ENCODE measurements at regions not wholly inside any gene's neighbourhood (a gene's known extent, or its start where the extent isn't known, plus 50 kb on each side); places are given as distances from the start of the nearest gene placed in this dataset.

DNA sequence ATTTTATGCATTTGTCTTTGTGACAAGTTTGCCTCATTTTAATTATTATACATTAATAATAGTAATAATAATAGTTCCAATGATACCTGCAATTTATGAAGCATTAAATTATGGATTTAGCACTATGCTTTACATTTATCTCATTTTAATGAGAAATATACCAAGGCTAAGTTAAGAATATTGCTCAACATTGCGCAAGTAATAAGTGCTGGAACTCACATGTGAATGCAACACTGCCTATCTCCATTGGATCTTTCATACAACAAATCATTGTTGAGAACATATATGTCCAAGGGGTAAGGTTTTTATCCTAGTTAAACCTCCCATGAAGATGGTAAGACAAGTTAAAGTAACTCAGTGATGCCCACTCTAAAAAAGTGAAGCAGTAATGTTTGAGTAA lies 703.7 kb upstream of the SOX9 start:
- Mint-ChIP-seq H3K27me3 (ENCODE audit: low read depth) (no peaks in the 10 kb centered on the region), H3K9me3 (peaks cover 45% of the 10 kb centered on the region), H3K4me1 (peaks cover 13% of the 10 kb centered on the region), H3K36me3 (peaks cover 34% of the 10 kb centered on the region), H3K4me3 (no peak overlapping the region), H3K27ac (no peak overlapping the region)
- CTCF ChIA-PET = no interaction called here
- ATAC-seq = no peak
- TF ChIP-seq, protein P1, sequence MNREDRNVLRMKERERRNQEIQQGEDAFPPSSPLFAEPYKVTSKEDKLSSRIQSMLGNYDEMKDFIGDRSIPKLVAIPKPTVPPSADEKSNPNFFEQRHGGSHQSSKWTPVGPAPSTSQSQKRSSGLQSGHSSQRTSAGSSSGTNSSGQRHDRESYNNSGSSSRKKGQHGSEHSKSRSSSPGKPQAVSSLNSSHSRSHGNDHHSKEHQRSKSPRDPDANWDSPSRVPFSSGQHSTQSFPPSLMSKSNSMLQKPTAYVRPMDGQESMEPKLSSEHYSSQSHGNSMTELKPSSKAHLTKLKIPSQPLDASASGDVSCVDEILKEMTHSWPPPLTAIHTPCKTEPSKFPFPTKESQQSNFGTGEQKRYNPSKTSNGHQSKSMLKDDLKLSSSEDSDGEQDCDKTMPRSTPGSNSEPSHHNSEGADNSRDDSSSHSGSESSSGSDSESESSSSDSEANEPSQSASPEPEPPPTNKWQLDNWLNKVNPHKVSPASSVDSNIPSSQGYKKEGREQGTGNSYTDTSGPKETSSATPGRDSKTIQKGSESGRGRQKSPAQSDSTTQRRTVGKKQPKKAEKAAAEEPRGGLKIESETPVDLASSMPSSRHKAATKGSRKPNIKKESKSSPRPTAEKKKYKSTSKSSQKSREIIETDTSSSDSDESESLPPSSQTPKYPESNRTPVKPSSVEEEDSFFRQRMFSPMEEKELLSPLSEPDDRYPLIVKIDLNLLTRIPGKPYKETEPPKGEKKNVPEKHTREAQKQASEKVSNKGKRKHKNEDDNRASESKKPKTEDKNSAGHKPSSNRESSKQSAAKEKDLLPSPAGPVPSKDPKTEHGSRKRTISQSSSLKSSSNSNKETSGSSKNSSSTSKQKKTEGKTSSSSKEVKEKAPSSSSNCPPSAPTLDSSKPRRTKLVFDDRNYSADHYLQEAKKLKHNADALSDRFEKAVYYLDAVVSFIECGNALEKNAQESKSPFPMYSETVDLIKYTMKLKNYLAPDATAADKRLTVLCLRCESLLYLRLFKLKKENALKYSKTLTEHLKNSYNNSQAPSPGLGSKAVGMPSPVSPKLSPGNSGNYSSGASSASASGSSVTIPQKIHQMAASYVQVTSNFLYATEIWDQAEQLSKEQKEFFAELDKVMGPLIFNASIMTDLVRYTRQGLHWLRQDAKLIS (CRISPR knock-in tag; IDR thresholded peaks at IDR 0.05; ENCODE audit: borderline replicate concordance) = no peak
- TF ChIP-seq ESRRA (CRISPR knock-in tag; IDR thresholded peaks at IDR 0.05; ENCODE audit: borderline replicate concordance) (no peak), SOX15 (CRISPR knock-in tag; IDR thresholded peaks at IDR 0.05) (no peak), HMGA2 (CRISPR knock-in tag; IDR thresholded peaks at IDR 0.05) (peak; percentile 24; the same call in 1 of the 2 replicates)
- POLR2A ChIA-PET = no interaction called here
- no peak for DNase-seq (ENCODE audit: low spot score)

DNA sequence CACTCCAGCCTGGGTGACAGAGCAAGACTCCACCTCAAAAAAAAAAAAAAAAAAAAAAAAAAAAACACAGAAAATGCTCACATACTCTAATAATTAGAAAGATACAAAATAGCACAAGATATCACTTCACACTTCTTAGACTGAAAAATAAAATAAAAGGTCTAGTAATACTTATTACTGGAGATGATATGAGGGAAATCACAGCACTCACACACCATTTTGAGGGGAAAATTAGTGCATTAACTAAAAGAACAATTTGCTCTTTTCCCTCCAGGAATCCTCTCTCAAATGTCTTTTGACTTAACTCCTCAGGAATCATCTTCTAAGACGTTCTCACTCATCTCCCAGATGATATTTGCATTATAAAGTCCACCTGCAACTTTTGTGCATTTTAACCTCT lies 697.9 kb upstream of the SOX9 start:
- peaks cover 30% of the 10 kb centered on the region for H3K36me3 Mint-ChIP-seq
- ChIA-PET CTCF (no interaction called here), POLR2A (no interaction called here)
- no peak overlapping the region for H3K4me3 Mint-ChIP-seq
- H3K9me3 Mint-ChIP-seq = peaks cover 42% of the 10 kb centered on the region
- peaks cover 19% of the 10 kb centered on the region for H3K4me1 Mint-ChIP-seq
- H3K27me3 Mint-ChIP-seq (ENCODE audit: low read depth) = no peaks in the 10 kb centered on the region
- no peak for DNase-seq (ENCODE audit: low spot score)
- H3K27ac Mint-ChIP-seq = no peak overlapping the region
- no peak for ATAC-seq
- TF ChIP-seq, protein P2, sequence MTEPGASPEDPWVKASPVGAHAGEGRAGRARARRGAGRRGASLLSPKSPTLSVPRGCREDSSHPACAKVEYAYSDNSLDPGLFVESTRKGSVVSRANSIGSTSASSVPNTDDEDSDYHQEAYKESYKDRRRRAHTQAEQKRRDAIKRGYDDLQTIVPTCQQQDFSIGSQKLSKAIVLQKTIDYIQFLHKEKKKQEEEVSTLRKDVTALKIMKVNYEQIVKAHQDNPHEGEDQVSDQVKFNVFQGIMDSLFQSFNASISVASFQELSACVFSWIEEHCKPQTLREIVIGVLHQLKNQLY (CRISPR knock-in tag; IDR thresholded peaks at IDR 0.05) = no peak
- no peak for TF ChIP-seq ZNF138 (CRISPR knock-in tag; conservative IDR thresholded peaks at IDR 0.05)
- TF ChIP-seq ZNF423 (CRISPR knock-in tag; IDR thresholded peaks at IDR 0.05) = no peak
- TF ChIP-seq, protein P3, sequence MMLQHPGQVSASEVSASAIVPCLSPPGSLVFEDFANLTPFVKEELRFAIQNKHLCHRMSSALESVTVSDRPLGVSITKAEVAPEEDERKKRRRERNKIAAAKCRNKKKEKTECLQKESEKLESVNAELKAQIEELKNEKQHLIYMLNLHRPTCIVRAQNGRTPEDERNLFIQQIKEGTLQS (CRISPR knock-in tag; conservative IDR thresholded peaks at IDR 0.05) = no peak
- TF ChIP-seq, protein P4, sequence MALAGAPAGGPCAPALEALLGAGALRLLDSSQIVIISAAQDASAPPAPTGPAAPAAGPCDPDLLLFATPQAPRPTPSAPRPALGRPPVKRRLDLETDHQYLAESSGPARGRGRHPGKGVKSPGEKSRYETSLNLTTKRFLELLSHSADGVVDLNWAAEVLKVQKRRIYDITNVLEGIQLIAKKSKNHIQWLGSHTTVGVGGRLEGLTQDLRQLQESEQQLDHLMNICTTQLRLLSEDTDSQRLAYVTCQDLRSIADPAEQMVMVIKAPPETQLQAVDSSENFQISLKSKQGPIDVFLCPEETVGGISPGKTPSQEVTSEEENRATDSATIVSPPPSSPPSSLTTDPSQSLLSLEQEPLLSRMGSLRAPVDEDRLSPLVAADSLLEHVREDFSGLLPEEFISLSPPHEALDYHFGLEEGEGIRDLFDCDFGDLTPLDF (CRISPR knock-in tag; IDR thresholded peaks at IDR 0.05) = no peak
- no peak for TF ChIP-seq HMGA2 (CRISPR knock-in tag; IDR thresholded peaks at IDR 0.05)
- no peak for TF ChIP-seq RELA (CRISPR knock-in tag; IDR thresholded peaks at IDR 0.05; ENCODE audit: borderline replicate concordance)
- TF ChIP-seq, protein P5, sequence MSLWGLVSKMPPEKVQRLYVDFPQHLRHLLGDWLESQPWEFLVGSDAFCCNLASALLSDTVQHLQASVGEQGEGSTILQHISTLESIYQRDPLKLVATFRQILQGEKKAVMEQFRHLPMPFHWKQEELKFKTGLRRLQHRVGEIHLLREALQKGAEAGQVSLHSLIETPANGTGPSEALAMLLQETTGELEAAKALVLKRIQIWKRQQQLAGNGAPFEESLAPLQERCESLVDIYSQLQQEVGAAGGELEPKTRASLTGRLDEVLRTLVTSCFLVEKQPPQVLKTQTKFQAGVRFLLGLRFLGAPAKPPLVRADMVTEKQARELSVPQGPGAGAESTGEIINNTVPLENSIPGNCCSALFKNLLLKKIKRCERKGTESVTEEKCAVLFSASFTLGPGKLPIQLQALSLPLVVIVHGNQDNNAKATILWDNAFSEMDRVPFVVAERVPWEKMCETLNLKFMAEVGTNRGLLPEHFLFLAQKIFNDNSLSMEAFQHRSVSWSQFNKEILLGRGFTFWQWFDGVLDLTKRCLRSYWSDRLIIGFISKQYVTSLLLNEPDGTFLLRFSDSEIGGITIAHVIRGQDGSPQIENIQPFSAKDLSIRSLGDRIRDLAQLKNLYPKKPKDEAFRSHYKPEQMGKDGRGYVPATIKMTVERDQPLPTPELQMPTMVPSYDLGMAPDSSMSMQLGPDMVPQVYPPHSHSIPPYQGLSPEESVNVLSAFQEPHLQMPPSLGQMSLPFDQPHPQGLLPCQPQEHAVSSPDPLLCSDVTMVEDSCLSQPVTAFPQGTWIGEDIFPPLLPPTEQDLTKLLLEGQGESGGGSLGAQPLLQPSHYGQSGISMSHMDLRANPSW (CRISPR knock-in tag; conservative IDR thresholded peaks at IDR 0.05; ENCODE audit: low read depth) = no peak
- TF ChIP-seq, protein P6, sequence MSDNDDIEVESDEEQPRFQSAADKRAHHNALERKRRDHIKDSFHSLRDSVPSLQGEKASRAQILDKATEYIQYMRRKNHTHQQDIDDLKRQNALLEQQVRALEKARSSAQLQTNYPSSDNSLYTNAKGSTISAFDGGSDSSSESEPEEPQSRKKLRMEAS (CRISPR knock-in tag; IDR thresholded peaks at IDR 0.05) = no peak
- TF ChIP-seq, protein P7, sequence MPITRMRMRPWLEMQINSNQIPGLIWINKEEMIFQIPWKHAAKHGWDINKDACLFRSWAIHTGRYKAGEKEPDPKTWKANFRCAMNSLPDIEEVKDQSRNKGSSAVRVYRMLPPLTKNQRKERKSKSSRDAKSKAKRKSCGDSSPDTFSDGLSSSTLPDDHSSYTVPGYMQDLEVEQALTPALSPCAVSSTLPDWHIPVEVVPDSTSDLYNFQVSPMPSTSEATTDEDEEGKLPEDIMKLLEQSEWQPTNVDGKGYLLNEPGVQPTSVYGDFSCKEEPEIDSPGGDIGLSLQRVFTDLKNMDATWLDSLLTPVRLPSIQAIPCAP (CRISPR knock-in tag; IDR thresholded peaks at IDR 0.05) = no peak
- TF ChIP-seq SOX15 (CRISPR knock-in tag; IDR thresholded peaks at IDR 0.05) = no peak
- TF ChIP-seq PRRX2 (CRISPR knock-in tag; IDR thresholded peaks at IDR 0.05) = no peak
- no peak for TF ChIP-seq ZNF263 (CRISPR knock-in tag; IDR thresholded peaks at IDR 0.05; ENCODE audit: low read depth)
- TF ChIP-seq, protein P8, sequence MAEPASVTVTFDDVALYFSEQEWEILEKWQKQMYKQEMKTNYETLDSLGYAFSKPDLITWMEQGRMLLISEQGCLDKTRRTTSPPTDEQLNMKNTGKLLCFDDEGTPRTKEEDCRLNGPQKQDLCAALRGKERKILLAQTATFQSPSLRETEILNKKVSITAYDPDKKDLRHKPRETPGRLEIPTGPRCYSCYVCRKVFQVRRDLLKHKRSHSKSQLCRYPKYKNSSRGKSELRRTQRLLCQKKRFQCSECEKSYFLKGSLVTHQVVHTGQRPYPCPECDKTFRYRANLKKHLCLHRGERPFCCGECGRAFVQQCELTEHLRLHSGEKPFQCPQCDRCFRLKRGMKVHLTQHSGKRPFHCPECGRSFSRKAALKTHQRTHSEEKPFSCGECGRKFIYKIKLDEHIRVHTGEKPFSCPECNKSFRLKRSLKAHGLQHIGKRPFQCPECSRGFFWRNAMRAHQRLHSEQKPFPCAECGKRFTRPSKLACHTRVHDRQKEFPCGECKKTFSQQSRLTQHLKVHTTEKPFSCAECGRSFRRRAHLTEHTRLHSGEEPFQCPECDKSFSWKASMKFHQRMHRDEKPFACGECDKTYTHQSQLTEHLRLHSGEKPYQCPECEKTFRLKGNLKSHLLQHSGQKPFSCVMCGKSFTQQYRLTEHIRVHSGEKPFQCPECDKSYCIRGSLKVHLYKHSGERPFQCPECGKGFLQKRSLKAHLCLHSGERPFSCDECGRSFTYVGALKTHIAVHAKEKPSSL (CRISPR knock-in tag; conservative IDR thresholded peaks at IDR 0.05) = no peak
- no peak for TF ChIP-seq FOXP1 (CRISPR knock-in tag; IDR thresholded peaks at IDR 0.05; ENCODE audit: borderline replicate concordance)
- TF ChIP-seq, protein P9, sequence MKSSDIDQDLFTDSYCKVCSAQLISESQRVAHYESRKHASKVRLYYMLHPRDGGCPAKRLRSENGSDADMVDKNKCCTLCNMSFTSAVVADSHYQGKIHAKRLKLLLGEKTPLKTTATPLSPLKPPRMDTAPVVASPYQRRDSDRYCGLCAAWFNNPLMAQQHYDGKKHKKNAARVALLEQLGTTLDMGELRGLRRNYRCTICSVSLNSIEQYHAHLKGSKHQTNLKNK (CRISPR knock-in tag; IDR thresholded peaks at IDR 0.05) = no peak
- TF ChIP-seq OVOL2 (CRISPR knock-in tag; IDR thresholded peaks at IDR 0.05; ENCODE audit: borderline replicate concordance) = no peak
- TF ChIP-seq, protein P10, sequence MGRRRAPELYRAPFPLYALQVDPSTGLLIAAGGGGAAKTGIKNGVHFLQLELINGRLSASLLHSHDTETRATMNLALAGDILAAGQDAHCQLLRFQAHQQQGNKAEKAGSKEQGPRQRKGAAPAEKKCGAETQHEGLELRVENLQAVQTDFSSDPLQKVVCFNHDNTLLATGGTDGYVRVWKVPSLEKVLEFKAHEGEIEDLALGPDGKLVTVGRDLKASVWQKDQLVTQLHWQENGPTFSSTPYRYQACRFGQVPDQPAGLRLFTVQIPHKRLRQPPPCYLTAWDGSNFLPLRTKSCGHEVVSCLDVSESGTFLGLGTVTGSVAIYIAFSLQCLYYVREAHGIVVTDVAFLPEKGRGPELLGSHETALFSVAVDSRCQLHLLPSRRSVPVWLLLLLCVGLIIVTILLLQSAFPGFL (CRISPR knock-in tag; IDR thresholded peaks at IDR 0.05; ENCODE audit: borderline replicate concordance) = no peak
